ENCODE measurements at regions not wholly inside any gene's neighbourhood (a gene's known extent, or its start where the extent isn't known, plus 50 kb on each side); places are given as distances from the start of the nearest gene placed in this dataset.

DNA sequence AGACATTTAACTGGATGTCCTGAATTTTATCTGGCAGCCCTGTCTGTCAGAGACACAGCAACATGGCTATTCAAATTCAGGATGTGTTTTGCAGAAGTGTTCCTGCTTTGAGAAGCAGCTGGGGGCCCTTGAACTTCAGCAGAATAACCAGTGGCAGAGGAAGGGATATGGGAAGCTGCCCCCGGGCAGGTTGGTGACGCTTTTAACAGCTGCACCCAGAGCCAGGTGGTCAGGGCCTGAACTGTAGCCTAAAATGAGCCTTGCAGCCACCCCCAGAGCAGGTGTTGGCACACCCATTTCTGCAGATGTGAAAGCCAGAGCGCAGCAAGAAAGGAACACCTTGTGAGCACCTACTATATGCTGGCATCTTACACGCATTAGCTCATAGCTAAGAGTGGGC lies 128.7 kb upstream of the BOD1 start:
- TF ChIP-seq TAF1 (IDR thresholded peaks at IDR 0.05; ENCODE audit: low read depth, low read length): no peak
- no peak for TF ChIP-seq POLR2A (IDR thresholded peaks at IDR 0.05; ENCODE audit: low read depth, low read length)
- TF ChIP-seq POLR2AphosphoS5 (IDR thresholded peaks at IDR 0.05; ENCODE audit: low read depth, low read length): 0 out of 2 replicates have a peak, but pooled peaks have one; percentile 20
- TF ChIP-seq PAX5 (IDR thresholded peaks at IDR 0.05; ENCODE audit: insufficient read depth, low read length, severe bottlenecking): no peak
- peak; percentile 59 for TF ChIP-seq SPI1 (IDR thresholded peaks at IDR 0.05; ENCODE audit: low read depth, low read length)

Measured in GM12891 (cell line).